H1 (cell line): ENCODE measurements at regions not wholly inside any gene's neighbourhood (a gene's known extent, or its start where the extent isn't known, plus 50 kb on each side); places are given as distances from the start of the nearest gene placed in this dataset.

ENCODE experiments used
- CTCF ChIA-PET: fragments of 300-600 bp; sonication (Branson Sonifier 250); formaldehyde crosslinking; loops from one replicate; lab custom pipeline; 2021; ENCODE audit not compliant: partially characterized antibody; lab: Charles Lee
- POLR2A ChIA-PET: fragments of 300-600 bp; sonication (Branson Sonifier 250); formaldehyde crosslinking; loops from one replicate; lab custom pipeline; 2021; ENCODE audit warnings: inconsistent platforms; ENCODE audit not compliant: partially characterized antibody; lab: Charles Lee
- DNase-seq, 2 experiments: peaks; one replicate each; pipeline versions ENCODE4 v3.0.0 to v3.0.0-alpha.2; 2010 to 2022; ENCODE audit warnings: low spot score in 2 of 2, low read depth in 1 of 2, mixed read lengths in 1 of 2
- FAIRE-seq: peaks from 2 replicates; lab custom pipeline; 2011; peaks lifted over from hg19 to GRCh38; lab: Jason Lieb, UNC
- H2AFZ ChIP-seq: 2 replicates; pipeline ENCODE4 v1.8.1; 2012; ENCODE audit warnings: low read length, inconsistent platforms
- H2AK5ac ChIP-seq: 2 replicates; pipeline ENCODE4 v1.6.1; 2013; ENCODE audit warnings: low read depth, low read length
- H2BK120ac ChIP-seq: replicated peaks from 2 replicates; pipeline ENCODE3; 2013; ENCODE audit warnings: low read depth, low read length, inconsistent platforms
- H2BK12ac ChIP-seq: 2 replicates; pipeline ENCODE4 v1.6.1; 2013; ENCODE audit warnings: low read depth, low read length
- H2BK15ac ChIP-seq: 2 replicates; pipeline ENCODE4 v1.6.1; 2013; ENCODE audit warnings: low read length
- H2BK20ac ChIP-seq: 2 replicates; pipeline ENCODE4 v1.6.1; 2013; ENCODE audit warnings: low read length
- H2BK5ac ChIP-seq: 2 replicates; pipeline ENCODE4 v1.6.1; 2013; ENCODE audit warnings: low read depth, low read length
- H3K14ac ChIP-seq: 2 replicates; pipeline ENCODE4 v1.6.1; 2013; ENCODE audit warnings: inconsistent platforms; ENCODE audit not compliant: insufficient read length
- H3K18ac ChIP-seq: 2 replicates; pipeline ENCODE4 v1.6.1; 2013; ENCODE audit warnings: low read length; ENCODE audit errors: extremely low read depth
- H3K23ac ChIP-seq: 2 replicates; pipeline ENCODE4 v1.6.1; 2013; ENCODE audit warnings: inconsistent platforms; ENCODE audit not compliant: insufficient read length
- H3K23me2 ChIP-seq: 2 replicates; pipeline ENCODE4 v1.6.1; 2013; ENCODE audit warnings: low read depth, low read length
- H3K27ac ChIP-seq: 2 replicates; pipeline ENCODE4 v1.6.1; 2011; ENCODE audit warnings: low read depth, low read length, inconsistent platforms
- H3K27me3 ChIP-seq, 4 experiments: replicated peaks in 1 of 4; 1 replicate in 1 of 4; 2 replicates in 3 of 4; pipeline versions ENCODE4 v1.6.1 to v1.8.1; 2011 to 2013; ENCODE audit warnings: low read length in 3 of 4, mild to moderate bottlenecking in 3 of 4, inconsistent platforms in 2 of 4, mixed read lengths in 2 of 4, moderate library complexity in 1 of 4; ENCODE audit not compliant: control insufficient read depth in 3 of 4, insufficient read depth in 3 of 4; ENCODE audit errors: extremely low read depth in 1 of 4
- H3K36me3 ChIP-seq, 4 experiments: 2 replicates each; pipeline versions ENCODE4 v1.6.1 to v1.8.1; 2011 to 2013; ENCODE audit warnings: mild to moderate bottlenecking in 4 of 4, low read length in 3 of 4, moderate library complexity in 2 of 4, control low read depth in 1 of 4, inconsistent platforms in 1 of 4; ENCODE audit not compliant: insufficient read depth in 4 of 4, control insufficient read depth in 2 of 4
- H3K4ac ChIP-seq: replicated peaks from 2 replicates; pipeline ENCODE3; 2013; ENCODE audit warnings: low read length, low read depth, mixed read lengths, inconsistent platforms; ENCODE audit not compliant: insufficient read length
- H3K4me1 ChIP-seq, 4 experiments: replicated peaks in 1 of 4; 1 replicate in 1 of 4; 2 replicates in 3 of 4; pipeline versions ENCODE4 v1.6.1 to v1.8.1; 2011 to 2013; ENCODE audit warnings: low read length in 3 of 4, inconsistent platforms in 2 of 4, mixed read lengths in 1 of 4; ENCODE audit not compliant: insufficient read depth in 4 of 4, control insufficient read depth in 3 of 4
- H3K4me2 ChIP-seq, 2 experiments: 2 replicates each; pipeline versions ENCODE4 v1.6.1 to v1.8.1; 2011 to 2013; ENCODE audit warnings: low read depth in 2 of 2, low read length in 2 of 2, control low read depth in 1 of 2, inconsistent platforms in 1 of 2, mild to moderate bottlenecking in 1 of 2; ENCODE audit not compliant: insufficient read depth in 1 of 2
- H3K4me3 ChIP-seq, 4 experiments: fragments of 200-600, 300-600 bp in 1 of 4; sonication (generic), shearing (Covaris generic), sonication (Bioruptor Twin) in 1 of 4; 2 replicates each; pipeline versions ENCODE4 v1.5.1 to v1.8.1; 2011 to 2016; ENCODE audit warnings: low read length in 4 of 4, low read depth in 3 of 4, control low read depth in 2 of 4, inconsistent platforms in 2 of 4, mild to moderate bottlenecking in 2 of 4, mixed read lengths in 1 of 4, moderate library complexity in 1 of 4; ENCODE audit not compliant: insufficient read depth in 2 of 4; ENCODE audit errors: extremely low read depth in 1 of 4
- H3K56ac ChIP-seq: replicated peaks from 2 replicates; pipeline ENCODE3; 2013; ENCODE audit warnings: low read depth, mild to moderate bottlenecking, mixed read lengths, low read length, inconsistent platforms; ENCODE audit not compliant: insufficient read length
- H3K79me1 ChIP-seq: 2 replicates; pipeline ENCODE4 v1.6.1; 2013; ENCODE audit warnings: low read depth, low read length, control low read depth
- H3K79me2 ChIP-seq, 2 experiments: 2 replicates each; pipeline versions ENCODE4 v1.6.1 to v1.8.1; 2012 to 2013; ENCODE audit warnings: low read length in 2 of 2, mild to moderate bottlenecking in 2 of 2, inconsistent platforms in 1 of 2; ENCODE audit not compliant: insufficient read depth in 2 of 2, control insufficient read depth in 1 of 2
- H3K9ac ChIP-seq, 4 experiments: replicated peaks in 1 of 4; 1 replicate in 1 of 4; 2 replicates in 3 of 4; pipeline versions ENCODE4 v1.6.1 to v1.8.1; 2011 to 2013; ENCODE audit warnings: low read depth in 3 of 4, low read length in 3 of 4, control low read depth in 2 of 4, mild to moderate bottlenecking in 2 of 4, moderate library complexity in 2 of 4, inconsistent platforms in 1 of 4; ENCODE audit errors: extremely low read depth in 1 of 4
- H3K9me3 ChIP-seq, 2 experiments: 2 replicates each; pipeline versions ENCODE4 v1.6.1 to v1.8.1; 2012 to 2013; ENCODE audit warnings: mild to moderate bottlenecking in 2 of 2, moderate library complexity in 2 of 2, control low read depth in 1 of 2, inconsistent platforms in 1 of 2, low read depth in 1 of 2, low read length in 1 of 2, mixed read lengths in 1 of 2; ENCODE audit not compliant: insufficient read depth in 2 of 2
- H4K20me1 ChIP-seq, 2 experiments: replicated peaks in 1 of 2; 2 replicates each; pipeline versions ENCODE3 to v1.8.1; 2011 to 2013; ENCODE audit warnings: inconsistent platforms in 2 of 2, low read length in 2 of 2, mild to moderate bottlenecking in 1 of 2; ENCODE audit not compliant: insufficient read depth in 2 of 2, control insufficient read depth in 1 of 2
- H4K5ac ChIP-seq: 2 replicates; pipeline ENCODE4 v1.6.1; 2013; ENCODE audit warnings: low read length, low read depth, mixed read lengths, inconsistent platforms; ENCODE audit not compliant: insufficient read length
- H4K8ac ChIP-seq: 2 replicates; pipeline ENCODE4 v1.8.0; 2013; ENCODE audit warnings: mild to moderate bottlenecking, moderate library complexity, low read length, inconsistent platforms; ENCODE audit not compliant: insufficient read depth; ENCODE audit errors: extremely low read depth
- H4K91ac ChIP-seq: replicated peaks from 2 replicates; pipeline ENCODE3; 2013; ENCODE audit warnings: low read length, mixed read lengths, inconsistent platforms; ENCODE audit not compliant: insufficient read length
- ATF2 ChIP-seq: IDR thresholded peaks from 2 replicates; pipeline ENCODE4 v1.6.1; 2012; ENCODE audit warnings: low read length, inconsistent platforms
- CBX5 ChIP-seq: fragments of 300-800, 300-1000 bp; sonication (generic); IDR thresholded peaks from 2 replicates; pipeline ENCODE4 v1.7.1; 2016; ENCODE audit warnings: antibody characterized with exemption, low read length, low read depth
- CTCF ChIP-seq, 3 experiments: IDR thresholded peaks; 1 replicate in 2 of 3; 2 replicates in 1 of 3; pipeline versions ENCODE4 v1.5.1 to v1.6.1; 2011; ENCODE audit warnings: low read length in 3 of 3, mild to moderate bottlenecking in 3 of 3, inconsistent platforms in 2 of 3, low read depth in 1 of 3, moderate library complexity in 1 of 3; ENCODE audit not compliant: insufficient read depth in 1 of 3; ENCODE audit errors: control extremely low read depth in 1 of 3
- EZH2 ChIP-seq: fragments of 200-600 bp; sonication (generic); IDR thresholded peaks from 2 replicates; pipeline ENCODE4 v1.7.1; 2012; ENCODE audit warnings: low read depth, mild to moderate bottlenecking, moderate library complexity, low read length, inconsistent platforms; ENCODE audit not compliant: severe bottlenecking
- HDAC2 ChIP-seq, 2 experiments: fragments of 300-600 bp in 1 of 2; sonication (generic) in 1 of 2; IDR thresholded peaks; 2 replicates each; pipeline ENCODE4 v1.6.1; 2011 to 2012; ENCODE audit warnings: low read depth in 2 of 2, low read length in 2 of 2, mild to moderate bottlenecking in 2 of 2, moderate library complexity in 2 of 2, borderline replicate concordance in 1 of 2, inconsistent platforms in 1 of 2
- RAD21 ChIP-seq, 2 experiments: IDR thresholded peaks in 1 of 2; conservative IDR thresholded peaks in 1 of 2; 2 replicates each; pipeline ENCODE4 v1.6.1; 2011; ENCODE audit warnings: low read depth in 2 of 2, low read length in 2 of 2, improper control_type of control experiment in 1 of 2, inconsistent platforms in 1 of 2, mild to moderate bottlenecking in 1 of 2, moderate library complexity in 1 of 2
- SRF ChIP-seq: IDR thresholded peaks from 2 replicates; pipeline ENCODE4 v1.6.1; 2011; ENCODE audit warnings: mild to moderate bottlenecking, low read depth, low read length, moderate library complexity
- TAF1 ChIP-seq: IDR thresholded peaks from 2 replicates; pipeline ENCODE4 v1.6.1; 2011; ENCODE audit warnings: mild to moderate bottlenecking, low read depth, low read length
- TCF12 ChIP-seq: IDR thresholded peaks from 2 replicates; pipeline ENCODE4 v1.6.1; 2011; ENCODE audit warnings: low read depth, mild to moderate bottlenecking, low read length
- TEAD4 ChIP-seq: IDR thresholded peaks from 2 replicates; pipeline ENCODE4 v1.6.1; 2012; ENCODE audit warnings: low read depth, low read length, inconsistent platforms, mixed read lengths
- WGBS, 2 experiments: shearing (Covaris generic) in 1 of 2; methylation state at CpG; one replicate each; pipeline versions ENCODE4 v1.1.6 to v1.1.7; 2013 to 2015; ENCODE audit warnings: low lambda C conversion rate in 2 of 2, mixed read lengths in 2 of 2, inconsistent platforms in 1 of 2, low coverage in 1 of 2, missing lambda C conversion rate in 1 of 2; ENCODE audit not compliant: insufficient replicate concordance in 2 of 2, insufficient coverage in 1 of 2, insufficient read length in 1 of 2; ENCODE audit errors: extremely low coverage in 1 of 2, missing lambda C conversion rate in 1 of 2; 5-methylcytosine and 5-hydroxymethylcytosine counted together

- H3K14ac ChIP-seq, result no peak overlapping the region
- H3K4me3 ChIP-seq, result no peak overlapping the region
- H3K23me2 ChIP-seq, result no peaks in the 10 kb centered on the region; the same call in 1 of the 2 replicates
- no peak overlapping the region for H2BK15ac ChIP-seq
- H2BK20ac ChIP-seq, result no peak overlapping the region
- FAIRE-seq, result no peak
- no peak overlapping the region for H2BK120ac ChIP-seq
- H3K23ac ChIP-seq, result no peak overlapping the region
- H3K79me1 ChIP-seq, result no peaks in the 10 kb centered on the region
- no peak overlapping the region for H3K9ac ChIP-seq
- no peak overlapping the region for H4K8ac ChIP-seq
- H3K4ac ChIP-seq, result no peak overlapping the region
- H3K27me3 ChIP-seq, result no peaks in the 10 kb centered on the region
- H2AFZ ChIP-seq, result no peak overlapping the region
- no peaks in the 10 kb centered on the region for H3K4me1 ChIP-seq
- no peaks in the 10 kb centered on the region for H3K79me2 ChIP-seq
- no peak overlapping the region for H3K27ac ChIP-seq
- H2BK5ac ChIP-seq, result no peak overlapping the region
- WGBS, 2 experiments, result 97% methylated on average over 2 of the region's 2 CpGs; no CpG with 5 or more reads in 1 of the 2 experiments
- no peak overlapping the region for H2AK5ac ChIP-seq
- no peak overlapping the region for H3K18ac ChIP-seq
- no peak for DNase-seq
- ChIA-PET CTCF (no interaction called here), POLR2A (no interaction called here)
- H4K20me1 ChIP-seq, result no peaks in the 10 kb centered on the region
- no peak overlapping the region for H2BK12ac ChIP-seq
- no peaks in the 10 kb centered on the region for H3K9me3 ChIP-seq
- no peak overlapping the region for H4K91ac ChIP-seq
- H4K5ac ChIP-seq, result no peak overlapping the region
- H3K36me3 ChIP-seq, result no peaks in the 10 kb centered on the region; a peak in 1 of 8 replicates
- H3K56ac ChIP-seq, result no peak overlapping the region
- H3K4me2 ChIP-seq, result no peak overlapping the region
- no peak for TF ChIP-seq CBX5
- TF ChIP-seq TEAD4, result no peak
- no peak for TF ChIP-seq CTCF (IDR thresholded peaks at IDR 0.05; ENCODE audit: control extremely low read depth in 1 of 3, insufficient read depth in 1 of 3, low read depth in 1 of 3, low read length in 3 of 3)
- TF ChIP-seq SRF, result no peak
- no peak for TF ChIP-seq RAD21 (IDR thresholded peaks at IDR 0.05 in 1 of 2, conservative IDR thresholded peaks at IDR 0.05 in 1 of 2; ENCODE audit: low read depth in 2 of 2, low read length in 2 of 2)
- no peak for TF ChIP-seq EZH2
- no peak for TF ChIP-seq HDAC2 (IDR thresholded peaks at IDR 0.05; ENCODE audit: borderline replicate concordance in 1 of 2, low read depth in 2 of 2, low read length in 2 of 2)
- no peak for TF ChIP-seq TCF12
- no peak for TF ChIP-seq TAF1
- TF ChIP-seq ATF2, result no peak
These were observed 135.0 kb downstream of the IRS1 start for GRCh38 chr2:226664661-226665060.
